ENCODE measurements at regions not wholly inside any gene's neighbourhood (a gene's known extent, or its start where the extent isn't known, plus 50 kb on each side); places are given as distances from the start of the nearest gene placed in this dataset.

GRCh38 chr7:42790196-42790595 is 121.7 kb downstream of the C7orf25 start:
- WGBS (ENCODE audit: insufficient coverage, low coverage, missing lambda C conversion rate) = 0% methylated on average over 1 of the region's 1 CpG
- in situ Hi-C loops (cut with MboI) (no loop called here), intact Hi-C loops (cut with micrococcal nuclease) (no loop called here)
- Histone ChIP-seq H3K4me3 (no peak overlapping the region), H3K9me1 (ENCODE audit: control insufficient read depth, insufficient read depth, low read length) (no peaks in the 10 kb centered on the region), H3K27me3 (ENCODE audit: control insufficient read depth in 2 of 2, insufficient read depth in 2 of 2, low read length in 2 of 2) (no peaks in the 10 kb centered on the region; a peak in 1 of 5 replicates), H3K4me2 (ENCODE audit: insufficient read depth, low read length) (no peak overlapping the region), H3K4me1 (replicated peaks in 1 of 2; ENCODE audit: control insufficient read depth in 2 of 2, insufficient read depth in 2 of 2, low read length in 2 of 2) (no peaks in the 10 kb centered on the region), H4K20me1 (replicated peaks; ENCODE audit: control insufficient read depth, insufficient read depth, low read length) (no peaks in the 10 kb centered on the region), H3K27ac (ENCODE audit: extremely low read depth, low read depth, low read length) (no peak overlapping the region), H3K9ac (ENCODE audit: insufficient read depth in 1 of 2, low read depth in 2 of 2, low read length in 2 of 2) (no peak overlapping the region), H3K9me3 (replicated peaks; ENCODE audit: control insufficient read depth, insufficient read depth, low read depth, low read length) (no peaks in the 10 kb centered on the region), H3K36me3 (ENCODE audit: control insufficient read depth, insufficient read depth, low read length) (no peaks in the 10 kb centered on the region), H3K79me2 (ENCODE audit: control insufficient read depth, insufficient read depth, low read length) (no peaks in the 10 kb centered on the region), H2AFZ (ENCODE audit: low read depth, low read length) (no peak overlapping the region)
- CTCF ChIA-PET (ENCODE audit: low intra/inter-chr PET ratio) = no interaction called here
- DNase-seq (ENCODE audit: extremely low read depth in 1 of 4, low spot score in 3 of 4) = no peak
- TF ChIP-seq ZNF41 (CRISPR knock-in tag; conservative IDR thresholded peaks at IDR 0.05) = no peak
- no peak for TF ChIP-seq CSDE1 (IDR thresholded peaks at IDR 0.05)
- no peak for TF ChIP-seq CBFB (CRISPR knock-in tag; IDR thresholded peaks at IDR 0.05)
- no peak for TF ChIP-seq PHF20 (IDR thresholded peaks at IDR 0.05; ENCODE audit: partially characterized antibody)
- TF ChIP-seq SMC3 (conservative IDR thresholded peaks at IDR 0.05; ENCODE audit: insufficient read depth, low read depth, low read length) = no peak
- TF ChIP-seq PHF21A (IDR thresholded peaks at IDR 0.05; ENCODE audit: borderline replicate concordance, low read depth) = no peak
- no peak for FAIRE-seq
- ATAC-seq = no peak
- POLR2A ChIA-PET = no interaction called here
- BruUV-seq (replicated peaks) = no TSS peak

GRCh38 chr7:42774436-42774835 is 137.4 kb downstream of the C7orf25 start:
- DNase-seq (ENCODE audit: extremely low read depth in 1 of 4, low spot score in 3 of 4) = no peak
- WGBS (ENCODE audit: insufficient coverage, low coverage, missing lambda C conversion rate) = 2% methylated on average over 4 of the region's 4 CpGs
- H3K9ac ChIP-seq (ENCODE audit: insufficient read depth in 1 of 2, low read depth in 2 of 2, low read length in 2 of 2) = no peak overlapping the region
- no peak overlapping the region for H2AFZ ChIP-seq (ENCODE audit: low read depth, low read length)
- no peak overlapping the region for H3K4me2 ChIP-seq (ENCODE audit: insufficient read depth, low read length)
- in situ Hi-C loops (cut with MboI) = no loop called here
- 0 out of 5 replicates have a peak, but pooled peaks cover 0 to 6% of the 10 kb centered on the region in 2 experiments for H3K27me3 ChIP-seq (ENCODE audit: control insufficient read depth in 2 of 2, insufficient read depth in 2 of 2, low read length in 2 of 2)
- H3K4me1 ChIP-seq (replicated peaks in 1 of 2; ENCODE audit: control insufficient read depth in 2 of 2, insufficient read depth in 2 of 2, low read length in 2 of 2) = no peaks in the 10 kb centered on the region
- no peaks in the 10 kb centered on the region for H3K79me2 ChIP-seq (ENCODE audit: control insufficient read depth, insufficient read depth, low read length)
- CTCF ChIA-PET (ENCODE audit: low intra/inter-chr PET ratio) = no interaction called here
- intact Hi-C loops (cut with micrococcal nuclease) = no loop called here
- no peaks in the 10 kb centered on the region for H3K9me1 ChIP-seq (ENCODE audit: control insufficient read depth, insufficient read depth, low read length)
- H4K20me1 ChIP-seq (replicated peaks; ENCODE audit: control insufficient read depth, insufficient read depth, low read length) = no peaks in the 10 kb centered on the region
- no peak overlapping the region for H3K4me3 ChIP-seq
- no TSS peak for BruUV-seq (replicated peaks)
- no peaks in the 10 kb centered on the region for H3K9me3 ChIP-seq (replicated peaks; ENCODE audit: control insufficient read depth, insufficient read depth, low read depth, low read length)
- FAIRE-seq = no peak
- no peak overlapping the region for H3K27ac ChIP-seq (ENCODE audit: extremely low read depth, low read depth, low read length)
- ATAC-seq = no peak
- POLR2A ChIA-PET = interaction anchor here (0.7 kb wide), 1 partner anchor 9 kb away, joined by 3 read pairs; no protein-coding TSS in a partner anchor
- H3K36me3 ChIP-seq (ENCODE audit: control insufficient read depth, insufficient read depth, low read length) = no peaks in the 10 kb centered on the region
- TF ChIP-seq BCOR (IDR thresholded peaks at IDR 0.05) = no peak
- TF ChIP-seq ZNF318 (IDR thresholded peaks at IDR 0.05; ENCODE audit: borderline replicate concordance in 1 of 2, low read depth in 1 of 2) = no peak
- TF ChIP-seq PHB (CRISPR knock-in tag; IDR thresholded peaks at IDR 0.05) = no peak
- no peak for TF ChIP-seq BACH1 (tag; IDR thresholded peaks at IDR 0.05)
- no peak for TF ChIP-seq FOXP1 (CRISPR knock-in tag; IDR thresholded peaks at IDR 0.05)

Measured in K562 (cell line).